GM21737 (cell line): ENCODE measurements at regions not wholly inside any gene's neighbourhood (a gene's known extent, or its start where the extent isn't known, plus 50 kb on each side); places are given as distances from the start of the nearest gene placed in this dataset.
"Not testable (repeated sequence)": the region's sequence is repeated elsewhere in the genome, so short reads cannot be mapped to it uniquely, and the experiment has no call there.

Experiments used
- ATAC-seq: cut with Tn5 transposase; IDR thresholded peaks from one replicate; pipeline ENCODE4 v1.9.1; 2021; ENCODE audit warnings: mild to moderate bottlenecking, moderate library complexity; ENCODE audit not compliant: unreplicated experiment

DNA sequence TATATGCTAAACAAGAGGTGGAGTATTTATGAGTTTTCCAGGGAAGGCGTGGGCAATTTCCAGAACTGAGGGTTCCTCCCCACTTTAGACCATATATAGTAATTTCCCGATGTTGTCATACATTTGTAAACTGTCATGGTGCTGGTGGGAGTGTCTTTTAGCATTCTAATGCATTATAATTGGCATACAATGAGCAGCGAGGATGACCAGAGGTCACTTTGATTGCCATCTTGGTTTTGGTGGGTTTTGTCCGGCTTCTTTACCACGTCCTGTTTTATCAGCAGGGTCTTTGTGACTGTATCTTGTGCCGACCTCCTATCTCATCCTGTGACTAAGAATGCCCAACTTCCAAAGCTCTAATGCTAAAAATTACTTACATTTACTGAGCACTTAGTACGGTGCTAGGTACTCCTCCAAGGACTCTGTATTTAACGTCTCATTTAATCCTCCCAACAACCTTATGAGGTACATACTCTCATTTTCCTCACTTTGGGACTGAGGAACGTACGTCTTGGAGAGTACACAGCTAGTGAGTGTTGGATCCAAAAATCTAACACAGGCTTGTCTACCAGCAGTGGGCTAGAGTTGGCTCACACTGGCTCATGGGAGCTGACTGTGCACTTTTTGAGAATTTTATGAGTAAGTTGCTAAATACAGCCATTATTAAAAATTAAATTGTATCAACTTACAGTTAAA, 144.8 kb upstream of the NEBL start:
- no peak for ATAC-seq

- ATAC-seq = no peak
Observed at GRCh38 chr10:21039721-21040120, 142.6 kb upstream of the NEBL start.

DNA sequence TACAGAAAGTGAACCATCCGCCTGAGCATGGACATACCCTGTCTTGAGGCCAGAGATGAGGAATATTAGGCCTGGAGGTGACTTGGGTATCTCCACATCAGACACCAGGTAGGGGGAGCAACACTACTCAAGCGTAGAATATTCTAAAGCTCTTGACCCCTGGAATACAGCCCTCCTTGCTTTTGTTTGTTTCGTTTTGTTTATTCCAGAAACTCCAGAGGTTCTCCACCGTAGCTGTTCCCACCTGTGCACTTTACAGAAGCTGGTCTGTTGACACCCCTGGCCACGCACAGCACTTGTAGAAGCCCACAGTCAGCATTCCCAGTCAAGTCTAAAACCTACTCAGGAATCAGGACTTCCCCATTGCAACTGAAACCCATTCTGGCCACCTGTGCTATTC, 139.6 kb upstream of the NEBL start:
- ATAC-seq = no peak

- ATAC-seq = not testable (repeated sequence)
Observed at GRCh38 chr10:21034770-21035169, 137.7 kb upstream of the NEBL start.

DNA sequence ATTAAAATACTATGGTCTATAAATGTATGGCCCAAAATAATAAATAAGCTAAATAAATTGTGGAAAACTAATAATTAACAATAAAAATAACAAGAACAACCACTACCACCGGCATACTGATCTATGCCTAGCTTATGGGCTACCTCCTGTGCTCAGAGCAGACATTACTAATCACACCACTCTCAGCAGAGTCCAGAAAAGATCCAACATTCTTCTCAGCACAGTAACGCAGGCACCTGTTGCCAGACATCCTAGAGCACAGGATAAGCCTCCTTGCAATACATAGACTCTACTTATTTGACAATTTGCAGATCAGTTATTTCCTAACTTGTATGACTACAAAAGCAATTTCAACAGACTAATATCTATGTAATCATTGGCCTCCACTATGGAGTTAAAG, 137.1 kb upstream of the NEBL start:
- ATAC-seq = no peak

- no peak for ATAC-seq
Observed at GRCh38 chr10:21032587-21033319, 135.6 kb upstream of the NEBL start.

- no peak for ATAC-seq
Observed at GRCh38 chr10:21031232-21031795, 134.2 kb upstream of the NEBL start.

DNA sequence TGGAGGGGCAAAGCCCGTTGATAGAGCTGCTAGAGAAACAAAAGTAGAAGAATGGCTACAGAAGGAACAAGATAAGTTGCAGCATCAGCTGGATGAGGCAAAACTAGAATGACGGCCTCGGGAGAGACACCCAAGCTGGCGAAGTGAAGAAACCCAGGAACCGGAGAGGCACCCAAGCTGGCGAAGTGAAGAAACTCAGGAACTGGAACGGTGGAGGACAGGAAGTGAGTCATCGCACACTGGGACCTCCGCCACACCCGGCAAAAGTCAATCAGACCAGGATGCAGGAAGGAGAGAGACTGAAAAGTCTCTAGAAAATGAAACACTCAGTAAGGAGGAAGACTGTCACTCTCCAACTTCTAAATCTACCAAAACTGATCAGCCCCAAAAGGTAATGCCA, 133.0 kb upstream of the NEBL start:
- ATAC-seq = no peak

- no peak for ATAC-seq
Observed at GRCh38 chr10:21022821-21023220, 125.7 kb upstream of the NEBL start.

- no peak for ATAC-seq
Observed at GRCh38 chr10:21021843-21022594, 124.9 kb upstream of the NEBL start.

GRCh38 chr10:21021231-21021630, 124.1 kb upstream of the NEBL start:
- no peak for ATAC-seq

GRCh38 chr10:21020545-21020944, 123.4 kb upstream of the NEBL start:
- peak; percentile 60 for ATAC-seq

- ATAC-seq = no peak
Observed at GRCh38 chr10:21019436-21019835, 122.3 kb upstream of the NEBL start.

DNA sequence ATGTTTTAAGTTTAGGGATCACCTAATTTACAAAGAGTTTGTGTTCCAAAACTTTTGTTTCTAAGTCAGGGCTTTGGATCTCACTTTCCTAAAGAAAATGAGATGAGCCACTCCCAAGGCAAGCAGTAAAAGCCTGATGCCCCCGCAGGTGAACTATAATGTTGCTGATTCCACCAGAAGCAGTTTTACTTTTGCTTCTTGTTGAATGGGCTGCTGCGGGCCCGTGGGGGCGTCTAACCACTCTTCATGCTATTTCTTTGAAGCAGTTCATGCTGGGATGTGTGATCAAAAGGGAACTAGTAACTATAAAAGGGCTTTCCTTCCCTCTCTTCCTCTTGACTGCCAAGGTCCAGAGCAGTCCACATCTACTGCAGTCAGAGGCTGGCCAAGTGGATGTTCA, 118.7 kb upstream of the NEBL start:
- no peak for ATAC-seq

DNA sequence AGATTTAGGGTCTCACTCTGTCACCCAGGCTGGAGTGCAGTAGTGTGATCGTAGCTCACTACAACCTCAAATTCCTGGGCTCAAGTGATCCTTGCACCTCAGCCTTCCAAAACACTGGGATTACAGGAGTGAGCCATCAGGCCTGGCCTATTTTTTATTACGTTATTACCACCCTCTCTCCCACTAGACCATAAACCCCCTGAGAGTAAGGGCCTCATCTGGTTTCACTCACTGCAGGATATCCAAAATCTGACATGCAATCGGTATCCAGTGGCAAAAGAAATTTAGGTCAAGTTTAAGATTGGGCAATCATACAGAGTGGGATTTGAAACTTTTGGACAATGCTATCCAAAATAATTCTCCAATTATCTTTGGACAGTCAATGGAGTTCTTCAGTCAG, 117.0 kb upstream of the NEBL start:
- ATAC-seq = no peak

GRCh38 chr10:21011433-21012018, 114.4 kb upstream of the NEBL start:
- ATAC-seq = no peak

- ATAC-seq = no peak
Observed at GRCh38 chr10:21010615-21011014, 113.5 kb upstream of the NEBL start.

DNA sequence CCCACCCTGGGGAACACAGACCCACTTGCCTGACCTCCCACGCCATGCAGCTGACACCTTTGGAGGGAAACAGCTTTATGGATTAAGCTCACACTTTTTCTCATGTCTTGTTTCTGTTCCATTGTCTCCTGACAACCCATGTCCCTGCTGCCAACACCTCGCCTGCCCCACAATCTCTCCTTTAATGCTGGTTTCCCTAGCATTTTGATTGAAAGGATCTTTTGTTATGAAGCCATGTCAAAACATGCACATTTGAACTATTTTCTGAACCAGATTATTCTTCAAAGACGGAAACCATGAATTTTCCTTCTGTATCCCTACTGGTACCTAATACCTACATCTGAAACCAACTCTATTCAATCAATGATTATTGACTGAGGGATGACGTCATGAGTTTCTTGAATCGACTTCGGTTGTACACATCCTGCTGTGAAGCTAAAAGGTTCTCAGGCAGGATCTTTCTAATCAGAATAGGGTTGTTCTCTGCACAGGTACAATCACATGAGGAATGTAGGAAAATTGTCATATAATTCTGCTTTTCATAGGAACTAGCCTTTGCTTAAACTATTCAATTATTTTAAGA, 106.2 kb upstream of the NEBL start:
- no peak for ATAC-seq

GRCh38 chr10:21002091-21002878, 105.2 kb upstream of the NEBL start:
- ATAC-seq = no peak

DNA sequence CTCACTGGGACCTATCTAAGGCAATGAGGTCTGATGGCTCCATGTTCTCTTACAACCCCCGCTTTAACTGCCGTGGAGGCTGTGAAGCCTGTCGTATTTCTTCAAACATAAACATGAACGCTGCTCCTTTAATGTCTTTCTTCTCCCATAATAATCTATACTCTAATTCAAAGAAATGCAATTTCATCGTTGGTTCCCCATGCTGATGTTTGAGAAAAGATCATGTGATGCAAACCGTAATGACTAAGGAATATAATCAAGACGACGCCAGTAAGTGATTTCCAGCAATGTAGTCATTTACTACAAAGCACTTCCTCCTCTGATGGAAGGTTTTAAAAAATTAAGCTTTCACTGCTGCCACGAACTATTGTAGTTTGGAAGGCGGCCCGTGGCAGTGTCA, 102.6 kb upstream of the NEBL start:
- ATAC-seq = no peak
